Liver (tissue), 8 donors: ENCODE measurements at regions not wholly inside any gene's neighbourhood (a gene's known extent, or its start where the extent isn't known, plus 50 kb on each side); places are given as distances from the start of the nearest gene placed in this dataset.

ENCODE experiments used
- DNase-seq: peaks from one replicate; pipeline ENCODE4 v3.0.0-alpha.2; 2017; ENCODE audit warnings: low spot score
- H3K27ac ChIP-seq, 2 donors: one replicate each; pipeline ENCODE4 v1.7.0; 2013; ENCODE audit warnings: inconsistent platforms in 2 of 2, low read length in 2 of 2, control low read depth in 1 of 2, low read depth in 1 of 2, mild to moderate bottlenecking in 1 of 2
- H3K27me3 ChIP-seq, 4 donors: one replicate each; pipeline versions ENCODE4 v1.6.1 to v1.7.0; 2013; ENCODE audit warnings: low read length in 3 of 4, inconsistent platforms in 1 of 4, mild to moderate bottlenecking in 1 of 4, moderate library complexity in 1 of 4; ENCODE audit not compliant: control insufficient read depth in 4 of 4, insufficient read depth in 4 of 4
- H3K36me3 ChIP-seq, 4 donors: one replicate each; pipeline versions ENCODE4 v1.6.1 to v1.7.0; 2013; ENCODE audit warnings: low read length in 3 of 4, mild to moderate bottlenecking in 3 of 4, low read depth in 1 of 4, moderate library complexity in 1 of 4; ENCODE audit not compliant: control insufficient read depth in 4 of 4, insufficient read depth in 3 of 4
- H3K4me1 ChIP-seq, 4 donors: one replicate each; pipeline versions ENCODE4 v1.6.1 to v1.7.0; 2013; ENCODE audit warnings: low read length in 3 of 4, mild to moderate bottlenecking in 3 of 4, moderate library complexity in 1 of 4; ENCODE audit not compliant: control insufficient read depth in 4 of 4, insufficient read depth in 4 of 4
- H3K4me3 ChIP-seq, 3 donors: one replicate each; pipeline versions ENCODE4 v1.6.1 to v1.7.0; 2013; ENCODE audit warnings: low read length in 3 of 3, control low read depth in 1 of 3, low read depth in 1 of 3, mild to moderate bottlenecking in 1 of 3
- H3K9ac ChIP-seq, 2 donors: one replicate each; pipeline ENCODE4 v1.7.0; 2013; ENCODE audit warnings: low read length in 2 of 2, mild to moderate bottlenecking in 2 of 2, moderate library complexity in 2 of 2, control low read depth in 1 of 2, low read depth in 1 of 2
- H3K9me3 ChIP-seq, 4 donors: one replicate each; pipeline versions ENCODE4 v1.6.1 to v1.7.0; 2013; ENCODE audit warnings: low read length in 3 of 4; ENCODE audit not compliant: control insufficient read depth in 4 of 4
- CTCF ChIP-seq: fragments of 150-350 bp; IDR thresholded peaks from 2 replicates; pipeline ENCODE4 v1.5.1; 2017; ENCODE audit warnings: improper control_type of control experiment, low read depth, low read length; ENCODE audit not compliant: missing input control
- EGR1 ChIP-seq, 2 donors: IDR thresholded peaks; 2 replicates each; pipeline ENCODE4 v1.6.1; 2016 to 2018; ENCODE audit warnings: antibody characterized with exemption in 2 of 2, low read depth in 2 of 2
- FOXA2 ChIP-seq: IDR thresholded peaks from 2 replicates; pipeline ENCODE4 v1.6.1; 2016; ENCODE audit warnings: antibody characterized with exemption
- GABPA ChIP-seq, 2 donors: IDR thresholded peaks in 1 of 2; conservative IDR thresholded peaks in 1 of 2; 2 replicates each; pipeline ENCODE4 v1.6.1; 2016; ENCODE audit warnings: antibody characterized with exemption in 2 of 2, mild to moderate bottlenecking in 1 of 2, moderate library complexity in 1 of 2
- HNF4A ChIP-seq, 2 donors: conservative IDR thresholded peaks; 2 replicates each; pipeline ENCODE4 v1.6.1; 2016; ENCODE audit warnings: antibody characterized with exemption in 2 of 2, mild to moderate bottlenecking in 2 of 2
- HNF4G ChIP-seq: IDR thresholded peaks from 2 replicates; pipeline ENCODE4 v1.6.1; 2016; ENCODE audit warnings: antibody characterized with exemption
- JUND ChIP-seq, 2 donors: IDR thresholded peaks; 2 replicates each; pipeline ENCODE4 v1.6.1; 2016; ENCODE audit warnings: antibody characterized with exemption in 2 of 2
- RAD21 ChIP-seq, 2 donors: IDR thresholded peaks; 2 replicates each; pipeline ENCODE4 v1.6.1; 2016; ENCODE audit warnings: antibody characterized with exemption in 2 of 2, mild to moderate bottlenecking in 2 of 2
- RXRA ChIP-seq, 2 donors: IDR thresholded peaks; 2 replicates each; pipeline ENCODE4 v1.6.1; 2017 to 2018; ENCODE audit warnings: antibody characterized with exemption in 2 of 2, mild to moderate bottlenecking in 1 of 2
- SP1 ChIP-seq: IDR thresholded peaks from 2 replicates; pipeline ENCODE4 v1.6.1; 2018; ENCODE audit warnings: antibody characterized with exemption, mild to moderate bottlenecking
- TAF1 ChIP-seq: conservative IDR thresholded peaks from 2 replicates; pipeline ENCODE4 v1.6.1; 2016; ENCODE audit warnings: antibody characterized with exemption, mild to moderate bottlenecking
- YY1 ChIP-seq: IDR thresholded peaks from 2 replicates; pipeline ENCODE4 v1.6.1; 2016; ENCODE audit warnings: antibody characterized with exemption, mild to moderate bottlenecking
- ZBTB33 ChIP-seq: IDR thresholded peaks from 2 replicates; pipeline ENCODE4 v1.6.1; 2016; ENCODE audit warnings: antibody characterized with exemption
- WGBS: extraction: QIAGEN DNeasy Blood & Tissue Kit; methylation state at CpG from one replicate; pipeline ENCODE4 v1.1.7; 2013; 5-methylcytosine and 5-hydroxymethylcytosine counted together
- TF ChIP-seq, protein P1 (sequence below): IDR thresholded peaks from 2 replicates; pipeline ENCODE4 v1.6.1; 2016; ENCODE audit warnings: antibody characterized with exemption
- TF ChIP-seq, protein P2 (sequence below): IDR thresholded peaks from 2 replicates; pipeline ENCODE4 v1.6.1; 2016; ENCODE audit warnings: antibody characterized with exemption
- TF ChIP-seq, protein P3 (sequence below): IDR thresholded peaks from 2 replicates; pipeline ENCODE4 v1.6.1; 2016; ENCODE audit warnings: antibody characterized with exemption, mild to moderate bottlenecking
- donor health status: healthy.
- donor health status: healthy.
- donor health status: healthy.
- donor health status: healthy.
- donor health status: healthy.

DNA sequence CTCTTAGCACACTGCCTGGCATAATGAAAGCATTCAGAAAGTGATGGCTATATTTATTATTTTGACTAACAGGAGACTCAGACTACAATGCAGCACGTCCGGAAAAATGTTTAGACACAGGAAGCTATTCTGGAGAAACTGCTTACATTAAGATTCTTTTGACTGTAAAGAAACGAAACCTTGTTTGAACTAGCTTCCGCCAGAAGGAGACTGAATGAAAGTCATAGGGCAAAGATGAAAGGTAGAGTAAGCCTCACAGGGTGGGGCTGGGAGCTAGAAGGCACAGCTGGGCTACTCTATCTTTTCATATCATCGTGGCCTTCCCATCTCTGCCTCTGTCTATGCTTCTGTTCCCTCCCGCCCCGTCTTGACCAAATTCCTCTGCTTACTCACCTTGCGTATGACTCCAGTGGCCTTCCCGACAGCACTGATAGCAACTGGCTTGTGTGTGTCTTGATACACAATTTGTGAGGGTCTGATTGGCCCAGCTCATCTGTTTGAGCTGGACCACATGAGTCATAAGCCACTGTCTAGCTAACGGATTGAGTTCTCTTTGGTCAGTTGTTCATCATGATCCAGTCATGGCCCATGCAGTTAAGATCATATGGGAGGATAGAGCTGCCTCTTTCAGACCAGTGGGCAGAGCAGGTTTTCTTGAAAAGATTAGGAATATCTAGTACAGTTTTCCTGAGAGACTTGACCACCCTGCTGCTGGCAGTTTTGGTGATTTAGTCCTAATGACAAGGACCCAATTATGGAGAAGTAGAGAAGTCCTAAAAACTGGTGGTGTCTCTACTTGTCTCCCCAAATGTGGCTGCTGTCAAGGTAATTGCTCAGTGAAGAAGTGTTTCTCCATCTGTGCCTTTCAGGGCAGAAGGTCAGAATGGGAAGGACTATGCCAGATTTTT lies 151.5 kb upstream of the SLC38A2 start:
- WGBS, result 76% methylated on average over 10 of the region's 10 CpGs
- no peak overlapping the region for H3K4me3 ChIP-seq
- H3K27me3 ChIP-seq, result no peaks in the 10 kb centered on the region
- H3K27ac ChIP-seq, result peak overlapping the region; percentile 5 to 44
- no peaks in the 10 kb centered on the region for H3K36me3 ChIP-seq
- TF ChIP-seq JUND (IDR thresholded peaks at IDR 0.05), result no peak
- TF ChIP-seq RAD21 (IDR thresholded peaks at IDR 0.05), result peak in 1 of 2 donors; percentile 20
- H3K9me3 ChIP-seq, result no peaks in the 10 kb centered on the region
- H3K9ac ChIP-seq, result no peak overlapping the region
- peaks cover 0 to 2% (median 0%) of the 10 kb centered on the region in 4 donors for H3K4me1 ChIP-seq
- DNase-seq, result no peak

DNA sequence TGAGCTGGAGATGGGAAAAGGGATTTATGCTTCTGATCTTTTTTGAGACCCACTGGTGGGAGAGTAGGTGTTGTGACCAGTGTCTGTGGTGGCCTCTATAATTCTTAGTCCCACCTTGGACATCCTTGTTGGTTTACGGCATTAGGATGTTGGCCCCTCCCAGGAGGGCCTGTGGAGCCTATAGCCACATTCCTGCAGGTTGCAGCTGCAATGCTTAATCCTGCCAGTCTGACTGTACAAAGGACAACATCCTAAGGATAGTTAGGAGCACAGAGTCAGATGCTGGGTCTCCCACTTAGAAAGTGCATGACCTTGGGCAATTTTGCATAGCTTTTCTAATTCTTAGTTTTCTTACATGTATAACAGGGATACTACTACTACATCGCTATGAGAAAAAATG lies 150.9 kb upstream of the SLC38A2 start:
- Histone ChIP-seq H3K9me3 (no peaks in the 10 kb centered on the region), H3K4me3 (no peak overlapping the region), H3K27ac (peak overlapping the region in 1 of 2 donors; percentile 42), H3K9ac (no peak overlapping the region), H3K27me3 (no peaks in the 10 kb centered on the region), H3K4me1 (peaks cover 0 to 2% (median 0%) of the 10 kb centered on the region in 4 donors), H3K36me3 (no peaks in the 10 kb centered on the region)
- no peak for DNase-seq
- TF ChIP-seq, protein P1, sequence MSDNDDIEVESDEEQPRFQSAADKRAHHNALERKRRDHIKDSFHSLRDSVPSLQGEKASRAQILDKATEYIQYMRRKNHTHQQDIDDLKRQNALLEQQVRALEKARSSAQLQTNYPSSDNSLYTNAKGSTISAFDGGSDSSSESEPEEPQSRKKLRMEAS, result no peak
- TF ChIP-seq CTCF, result no peak
- TF ChIP-seq EGR1 (IDR thresholded peaks at IDR 0.05; ENCODE audit: low read depth in 2 of 2), result no peak
- no peak for TF ChIP-seq YY1
- TF ChIP-seq RXRA (IDR thresholded peaks at IDR 0.05), result no peak
- no peak for TF ChIP-seq HNF4A (conservative IDR thresholded peaks at IDR 0.05)
- TF ChIP-seq RAD21 (IDR thresholded peaks at IDR 0.05), result no peak
- no peak for TF ChIP-seq ZBTB33
- no peak for TF ChIP-seq GABPA (IDR thresholded peaks at IDR 0.05 in 1 of 2, conservative IDR thresholded peaks at IDR 0.05 in 1 of 2)
- no peak for TF ChIP-seq TAF1
- TF ChIP-seq JUND (IDR thresholded peaks at IDR 0.05), result no peak
- TF ChIP-seq, protein P2, sequence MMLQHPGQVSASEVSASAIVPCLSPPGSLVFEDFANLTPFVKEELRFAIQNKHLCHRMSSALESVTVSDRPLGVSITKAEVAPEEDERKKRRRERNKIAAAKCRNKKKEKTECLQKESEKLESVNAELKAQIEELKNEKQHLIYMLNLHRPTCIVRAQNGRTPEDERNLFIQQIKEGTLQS, result no peak
- no peak for TF ChIP-seq HNF4G
- TF ChIP-seq FOXA2, result no peak
- no peak for TF ChIP-seq SP1
- TF ChIP-seq, protein P3, sequence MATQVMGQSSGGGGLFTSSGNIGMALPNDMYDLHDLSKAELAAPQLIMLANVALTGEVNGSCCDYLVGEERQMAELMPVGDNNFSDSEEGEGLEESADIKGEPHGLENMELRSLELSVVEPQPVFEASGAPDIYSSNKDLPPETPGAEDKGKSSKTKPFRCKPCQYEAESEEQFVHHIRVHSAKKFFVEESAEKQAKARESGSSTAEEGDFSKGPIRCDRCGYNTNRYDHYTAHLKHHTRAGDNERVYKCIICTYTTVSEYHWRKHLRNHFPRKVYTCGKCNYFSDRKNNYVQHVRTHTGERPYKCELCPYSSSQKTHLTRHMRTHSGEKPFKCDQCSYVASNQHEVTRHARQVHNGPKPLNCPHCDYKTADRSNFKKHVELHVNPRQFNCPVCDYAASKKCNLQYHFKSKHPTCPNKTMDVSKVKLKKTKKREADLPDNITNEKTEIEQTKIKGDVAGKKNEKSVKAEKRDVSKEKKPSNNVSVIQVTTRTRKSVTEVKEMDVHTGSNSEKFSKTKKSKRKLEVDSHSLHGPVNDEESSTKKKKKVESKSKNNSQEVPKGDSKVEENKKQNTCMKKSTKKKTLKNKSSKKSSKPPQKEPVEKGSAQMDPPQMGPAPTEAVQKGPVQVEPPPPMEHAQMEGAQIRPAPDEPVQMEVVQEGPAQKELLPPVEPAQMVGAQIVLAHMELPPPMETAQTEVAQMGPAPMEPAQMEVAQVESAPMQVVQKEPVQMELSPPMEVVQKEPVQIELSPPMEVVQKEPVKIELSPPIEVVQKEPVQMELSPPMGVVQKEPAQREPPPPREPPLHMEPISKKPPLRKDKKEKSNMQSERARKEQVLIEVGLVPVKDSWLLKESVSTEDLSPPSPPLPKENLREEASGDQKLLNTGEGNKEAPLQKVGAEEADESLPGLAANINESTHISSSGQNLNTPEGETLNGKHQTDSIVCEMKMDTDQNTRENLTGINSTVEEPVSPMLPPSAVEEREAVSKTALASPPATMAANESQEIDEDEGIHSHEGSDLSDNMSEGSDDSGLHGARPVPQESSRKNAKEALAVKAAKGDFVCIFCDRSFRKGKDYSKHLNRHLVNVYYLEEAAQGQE, result no peak
- 88% methylated on average over 2 of the region's 2 CpGs for WGBS
